ENCODE measurements at regions not wholly inside any gene's neighbourhood (a gene's known extent, or its start where the extent isn't known, plus 50 kb on each side); places are given as distances from the start of the nearest gene placed in this dataset.
"Not testable (repeated sequence)": the region's sequence is repeated elsewhere in the genome, so short reads cannot be mapped to it uniquely, and the experiment has no call there.

DNA sequence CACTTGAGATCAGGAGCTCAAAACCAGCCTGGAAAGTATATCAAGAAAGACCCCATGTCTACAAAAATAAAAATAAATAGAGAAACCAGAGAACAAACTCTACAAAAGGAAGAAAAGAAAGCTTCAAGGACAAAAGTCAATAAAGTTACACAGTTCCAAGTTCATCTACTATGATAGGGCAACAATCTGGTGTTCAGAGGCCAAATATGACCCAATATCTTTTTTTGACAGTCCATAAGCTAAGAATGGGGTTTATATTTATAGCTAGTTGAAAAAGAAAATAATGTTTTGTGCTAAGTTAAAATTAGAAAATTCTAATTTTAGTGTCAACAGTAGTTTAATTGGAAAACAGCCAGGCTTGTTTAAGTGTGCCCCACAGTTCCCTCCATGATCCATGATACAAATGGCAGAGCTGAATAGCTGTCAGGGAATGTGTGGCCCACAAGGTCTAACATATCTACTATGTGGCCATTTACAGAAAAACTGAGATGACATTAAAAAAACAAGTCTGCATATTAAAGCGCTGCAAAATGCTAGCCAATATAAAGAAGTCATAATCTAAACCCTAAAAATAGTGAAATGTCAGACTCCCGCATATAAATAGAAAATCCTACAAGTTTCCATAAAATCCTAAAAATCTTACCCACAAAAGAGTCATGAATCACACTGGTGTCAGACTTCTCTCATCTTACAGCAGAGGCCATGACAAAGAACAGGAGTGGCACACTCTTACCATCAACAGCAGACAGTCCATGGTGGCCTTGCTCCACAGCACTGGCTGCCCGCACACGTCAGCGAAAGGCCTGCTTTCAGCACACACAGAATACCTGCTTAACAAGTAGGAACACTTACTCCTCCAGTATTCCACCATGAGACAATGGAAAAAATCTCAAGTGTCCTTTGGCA lies 281.9 kb upstream of the HSFY2 start:
- no peak for DNase-seq (ENCODE audit: low read depth)

DNA sequence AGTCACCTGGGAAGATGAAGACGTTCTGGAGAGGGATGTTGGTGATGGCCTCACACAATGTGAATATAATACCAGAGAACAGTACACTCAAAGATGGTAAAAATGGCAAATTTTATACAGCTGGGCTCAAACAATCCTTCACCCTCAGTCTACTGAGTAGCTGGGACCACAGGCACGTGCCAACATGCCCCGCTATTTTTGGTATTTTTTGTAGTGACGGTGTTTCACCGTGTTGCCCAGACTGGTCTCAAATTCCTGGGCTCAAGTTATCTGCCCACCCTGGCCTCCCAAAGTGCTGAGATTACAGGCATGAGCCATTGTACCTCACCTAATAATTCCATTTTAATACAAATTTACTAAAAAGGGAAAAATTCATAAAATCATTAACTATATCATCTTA lies 280.3 kb upstream of the HSFY2 start:
- no peak for DNase-seq (ENCODE audit: low read depth)

DNA sequence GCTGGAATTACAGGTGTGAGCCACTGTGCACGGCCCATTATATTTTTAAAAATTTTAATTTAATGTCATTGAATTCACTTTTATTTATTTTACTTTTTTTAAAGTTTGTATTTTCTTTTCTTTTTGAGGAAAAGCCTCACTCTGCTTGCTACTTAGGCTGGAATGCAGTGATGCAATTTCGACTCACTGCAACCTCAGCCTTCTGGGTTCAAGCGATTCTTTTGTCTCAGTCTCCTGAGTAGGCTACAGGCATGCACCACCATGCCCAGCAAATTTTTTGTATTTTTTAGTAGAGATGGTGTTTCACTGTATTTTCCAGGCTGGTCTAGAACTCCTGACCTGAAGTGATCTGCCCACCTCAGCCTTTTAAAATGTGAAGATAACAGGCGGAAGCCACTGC lies 277.5 kb upstream of the HSFY2 start:
- DNase-seq (ENCODE audit: low read depth) = no peak

DNA sequence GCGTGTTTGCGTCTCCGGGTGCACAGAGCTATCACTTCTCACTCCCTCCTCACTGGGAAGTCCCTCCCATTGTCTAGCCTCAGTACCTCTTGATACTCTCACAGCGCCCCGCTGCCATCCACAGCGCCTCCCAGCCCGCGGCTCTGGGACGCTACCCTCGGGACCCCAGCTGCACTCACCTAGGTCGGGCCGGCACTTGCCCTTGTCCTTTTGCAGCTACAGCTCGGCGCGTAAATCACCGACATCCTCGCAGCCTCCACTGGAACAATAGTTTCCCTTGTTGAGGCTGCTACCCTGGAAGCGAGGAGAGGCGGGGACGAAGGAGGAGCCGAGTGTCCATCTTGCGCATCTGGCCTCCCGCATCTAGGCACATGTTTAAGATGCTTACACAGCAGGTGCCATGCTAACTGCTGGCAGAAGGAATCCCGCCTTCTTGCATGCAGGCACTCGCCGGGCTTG lies 269.5 kb upstream of the HSFY2 start:
- no peak for DNase-seq (ENCODE audit: low read depth)

DNA sequence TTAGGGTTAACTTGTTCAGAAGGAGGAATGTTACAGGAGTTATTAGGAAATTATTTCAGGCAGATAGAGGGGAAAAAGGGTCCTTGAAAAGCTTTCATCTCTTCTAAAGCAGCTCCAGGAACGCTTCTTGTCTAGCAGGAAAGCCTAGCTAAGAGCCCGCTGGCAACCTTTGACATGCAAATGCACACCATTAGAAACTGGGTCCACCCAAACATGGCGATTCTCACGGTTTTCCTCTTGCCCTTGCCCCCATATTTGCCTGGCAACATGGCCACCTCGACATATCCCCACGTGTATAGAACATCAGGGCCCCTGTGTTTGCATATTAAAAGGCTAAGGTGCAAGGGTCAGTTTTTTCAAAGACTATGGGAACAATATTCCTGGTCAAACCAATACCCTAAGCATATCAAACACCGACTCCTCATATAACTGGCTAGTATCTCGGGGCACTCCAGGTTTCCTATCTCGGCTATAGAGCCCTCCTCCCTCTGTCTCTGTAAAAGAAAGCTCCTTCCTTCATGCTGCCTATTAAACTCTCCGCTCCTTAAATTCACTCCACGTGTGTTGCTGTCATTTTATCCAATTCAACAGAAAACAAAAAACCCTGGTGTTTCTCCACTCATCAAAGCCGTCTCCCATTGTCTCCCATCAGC lies 268.9 kb upstream of the HSFY2 start:
- no peak for DNase-seq (ENCODE audit: low read depth)

DNA sequence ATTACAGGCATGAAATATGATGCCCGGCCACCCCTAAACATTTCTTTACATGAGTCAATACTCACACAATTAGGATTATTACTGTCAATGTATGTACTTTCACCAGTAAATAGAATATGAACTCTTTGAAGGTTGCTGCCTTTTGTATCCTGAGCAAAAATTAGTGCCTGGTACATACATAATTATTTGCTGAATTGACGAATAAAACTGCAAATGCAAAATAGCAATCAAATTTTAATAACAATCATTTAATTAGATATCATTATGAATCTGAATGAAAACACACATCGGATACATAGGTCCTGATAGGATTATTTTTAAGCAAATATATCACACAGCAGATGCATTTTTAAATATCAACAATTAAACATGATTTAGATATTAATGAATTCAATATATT lies 253.1 kb upstream of the HSFY2 start:
- DNase-seq (ENCODE audit: low read depth) = no peak

DNA sequence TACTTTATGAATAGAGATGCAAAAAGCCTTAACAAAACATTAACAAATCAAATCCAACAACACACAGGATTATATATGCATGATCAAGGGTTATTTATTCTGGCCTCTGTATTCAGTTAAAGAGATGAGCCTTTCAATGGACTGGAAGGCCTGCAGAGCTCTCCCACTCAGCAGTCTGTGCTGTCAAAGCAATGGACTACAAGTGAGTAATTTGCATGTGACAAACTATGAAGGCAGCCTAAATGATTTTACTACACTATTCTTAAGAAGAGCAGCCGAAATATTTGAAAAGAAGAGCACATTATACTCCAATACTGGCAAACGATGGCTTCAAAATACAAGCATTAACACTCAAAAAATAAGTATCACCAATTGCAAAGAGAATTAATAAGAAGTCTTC lies 250.4 kb upstream of the HSFY2 start:
- no peak for DNase-seq (ENCODE audit: low read depth)

DNA sequence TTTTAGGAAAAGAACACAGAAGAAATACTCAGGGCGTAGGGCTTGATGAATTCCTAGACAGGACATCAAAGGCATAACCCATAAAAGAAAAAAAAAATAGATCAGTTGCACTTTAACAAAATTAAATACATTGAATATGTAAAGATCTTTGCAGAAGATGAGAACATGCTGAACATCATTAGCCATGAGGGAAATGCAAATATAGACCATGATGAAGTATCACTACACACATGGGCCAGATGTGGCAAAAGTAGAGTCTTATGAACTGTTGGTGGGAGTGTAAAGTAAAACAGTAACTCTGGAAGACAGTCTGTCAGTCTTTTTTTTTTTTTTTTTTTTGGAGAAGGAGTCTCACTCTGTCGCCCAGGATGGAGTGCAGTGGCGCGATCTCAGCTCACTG lies 246.7 kb upstream of the HSFY2 start:
- no peak for DNase-seq (ENCODE audit: low read depth)

- no peak for DNase-seq (ENCODE audit: low read depth)
Measured at GRCh38 chrY:19016990-19017389, 243.5 kb upstream of the HSFY2 start.

DNA sequence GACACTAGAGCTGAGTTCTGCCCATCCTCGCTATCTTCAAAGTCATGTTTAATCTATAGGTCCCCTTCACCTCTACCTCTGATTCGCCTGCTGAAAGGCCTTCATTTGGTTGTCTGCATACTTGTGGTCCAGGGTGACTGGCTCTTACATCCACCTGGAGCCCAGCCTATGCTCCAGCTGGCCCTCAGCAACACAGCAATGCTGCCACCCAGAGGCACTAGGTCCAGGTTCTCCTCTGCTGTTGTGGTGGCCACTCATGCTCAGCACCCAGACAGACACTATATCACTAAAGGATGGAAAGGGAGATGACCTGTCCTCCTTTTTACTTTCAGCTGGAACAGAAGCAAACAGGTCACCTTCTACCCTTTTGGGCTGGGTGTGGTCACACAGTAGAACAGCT lies 242.3 kb upstream of the HSFY2 start:
- DNase-seq (ENCODE audit: low read depth) = no peak

- no peak for DNase-seq (ENCODE audit: low read depth)
Measured at GRCh38 chrY:19015213-19015612, 241.7 kb upstream of the HSFY2 start.

DNA sequence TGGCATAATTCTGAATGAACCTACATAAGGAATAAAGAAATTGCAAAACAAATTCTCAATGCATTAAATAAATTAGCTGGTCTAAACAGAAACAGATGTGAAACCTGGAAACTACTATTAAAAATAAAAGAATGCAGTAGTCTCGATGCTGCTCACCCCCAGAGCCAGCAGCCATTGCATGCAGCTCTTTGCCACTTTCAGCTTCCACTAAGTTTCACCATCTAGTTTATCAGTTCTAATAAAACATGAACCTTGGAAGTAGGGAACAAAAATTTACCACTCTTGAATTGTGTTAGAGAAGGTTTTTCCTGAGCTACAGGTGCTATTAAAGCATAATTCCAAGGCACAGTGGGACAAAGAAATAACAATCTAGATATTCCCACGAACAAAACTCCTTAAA lies 239.4 kb upstream of the HSFY2 start:
- DNase-seq (ENCODE audit: low read depth) = no peak

DNA sequence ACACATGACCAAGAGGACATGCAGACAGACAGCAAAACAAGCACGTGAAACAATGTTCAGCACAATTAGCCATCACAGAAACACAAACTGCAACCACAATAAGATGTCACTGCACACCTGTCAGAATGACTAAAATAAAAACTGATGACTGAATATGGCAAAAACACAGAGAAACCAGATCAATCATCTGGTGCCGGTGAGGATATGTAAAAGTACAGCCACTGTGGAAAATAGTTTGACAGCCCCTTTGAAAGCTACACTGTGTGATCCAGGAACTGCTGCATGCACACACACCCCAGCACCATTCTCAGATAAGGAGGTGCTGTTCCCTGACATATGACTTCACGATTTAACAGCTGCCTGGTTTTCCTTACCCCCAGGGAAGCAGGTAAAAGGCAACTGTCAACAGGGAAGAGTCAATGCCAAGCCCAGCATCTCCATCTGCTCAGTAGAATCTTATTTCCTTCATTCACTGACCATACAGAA lies 238.1 kb upstream of the HSFY2 start:
- no peak for DNase-seq (ENCODE audit: low read depth)

GRCh38 chrY:19006234-19006633 lies 232.7 kb upstream of the HSFY2 start:
- DNase-seq (ENCODE audit: low read depth) = no peak

- no peak for DNase-seq (ENCODE audit: low read depth)
Measured at GRCh38 chrY:19005579-19005978, 232.0 kb upstream of the HSFY2 start.

- no peak for DNase-seq (ENCODE audit: low read depth)
Measured at GRCh38 chrY:18997635-18998240, 224.2 kb upstream of the HSFY2 start.

- no peak for DNase-seq (ENCODE audit: low read depth)
Measured at GRCh38 chrY:18993480-18993879, 219.9 kb upstream of the HSFY2 start.

- DNase-seq (ENCODE audit: low read depth) = not testable (repeated sequence)
Measured at GRCh38 chrY:18992684-18993083, 219.1 kb upstream of the HSFY2 start.

DNA sequence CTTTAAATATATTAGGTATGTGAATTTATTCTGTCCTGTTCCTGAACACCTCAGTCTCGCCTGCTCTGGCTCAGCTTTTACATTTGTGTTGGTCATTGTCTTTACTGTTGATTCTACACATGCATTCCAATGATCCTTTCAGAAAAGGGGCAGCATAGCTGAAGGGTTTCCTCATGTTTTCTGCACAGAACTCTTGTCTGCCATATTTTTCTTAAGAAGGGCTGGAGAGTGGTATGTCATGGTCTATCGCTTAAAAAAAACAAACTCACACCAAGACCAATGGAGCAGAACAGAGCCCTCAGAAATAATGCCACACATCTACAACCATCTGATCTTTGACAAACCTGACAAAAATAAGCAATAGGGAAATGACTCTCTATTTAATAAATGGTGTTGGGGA lies 215.8 kb upstream of the HSFY2 start:
- no peak for DNase-seq (ENCODE audit: low read depth)

- DNase-seq (ENCODE audit: low read depth) = no peak
Measured at GRCh38 chrY:18966001-18966400, 192.5 kb upstream of the HSFY2 start.

DNA sequence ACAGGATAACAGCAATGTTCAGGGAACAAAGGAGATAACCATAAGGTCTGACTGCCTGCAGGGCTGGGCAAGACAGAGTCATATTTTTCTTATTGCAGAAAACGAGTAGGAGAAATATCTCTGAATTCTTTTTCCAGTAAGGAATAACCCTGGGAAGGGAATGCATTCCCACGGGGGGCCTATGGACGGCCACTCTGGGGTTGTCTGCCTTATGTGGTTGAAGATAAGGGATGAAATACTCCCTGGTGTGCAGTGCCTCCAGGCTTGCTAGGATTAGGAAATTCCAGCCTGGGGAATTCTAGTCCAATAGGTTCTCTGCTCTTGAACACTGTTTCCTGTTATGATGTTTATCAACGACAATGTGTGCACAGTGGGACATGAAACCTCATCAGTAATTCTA lies 185.3 kb upstream of the HSFY2 start:
- DNase-seq (ENCODE audit: low read depth) = no peak

DNA sequence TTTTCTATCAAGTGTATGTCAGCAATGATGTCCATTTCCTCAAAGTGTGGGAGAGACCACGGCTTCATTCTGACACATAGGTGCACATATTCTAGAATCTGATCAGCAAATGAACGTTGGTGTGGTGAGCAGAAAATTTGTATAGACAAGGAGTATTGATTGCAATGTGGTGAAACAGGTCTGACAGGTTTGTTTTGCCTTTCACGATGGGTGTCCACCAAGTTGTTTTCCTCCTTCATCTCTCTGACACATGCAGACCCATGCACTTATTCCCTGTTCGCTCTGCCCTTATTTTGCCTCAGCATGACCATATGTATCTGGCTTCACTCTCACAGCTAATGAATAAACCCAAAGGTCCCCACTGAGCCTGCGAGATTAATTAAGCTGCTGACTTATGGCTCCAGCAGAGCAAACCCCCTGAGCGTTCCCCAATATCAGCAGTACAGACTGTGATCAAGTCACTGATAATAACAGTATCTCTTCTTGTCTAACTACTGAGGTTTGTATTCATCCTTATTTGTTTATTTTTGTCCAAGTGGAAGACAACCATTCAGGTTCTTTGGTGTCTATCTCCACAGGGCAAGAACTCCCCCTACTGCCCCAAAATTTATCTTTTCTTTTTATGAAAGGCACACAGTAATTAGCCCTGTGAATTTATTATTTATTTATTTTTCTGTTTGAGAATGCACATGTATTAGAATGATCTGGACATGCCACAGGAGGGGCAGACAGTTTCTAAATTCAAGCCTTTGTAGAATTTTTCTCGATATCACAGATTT lies 178.3 kb upstream of the HSFY2 start:
- DNase-seq (ENCODE audit: low read depth) = no peak
